ENCODE measurements at regions not wholly inside any gene's neighbourhood (a gene's known extent, or its start where the extent isn't known, plus 50 kb on each side); places are given as distances from the start of the nearest gene placed in this dataset.

GRCh38 chr9:119956111-119956510, 586.9 kb upstream of the BRINP1 start (continued):
- TF ChIP-seq ZSCAN30 (tag by site-specific recombination; IDR thresholded peaks at IDR 0.05) (no peak), KLF7 (tag by site-specific recombination; IDR thresholded peaks at IDR 0.05; ENCODE audit: borderline replicate concordance) (no peak), ZFP3 (tag by site-specific recombination; IDR thresholded peaks at IDR 0.05; ENCODE audit: low read depth) (no peak)
- TF ChIP-seq, protein P1, sequence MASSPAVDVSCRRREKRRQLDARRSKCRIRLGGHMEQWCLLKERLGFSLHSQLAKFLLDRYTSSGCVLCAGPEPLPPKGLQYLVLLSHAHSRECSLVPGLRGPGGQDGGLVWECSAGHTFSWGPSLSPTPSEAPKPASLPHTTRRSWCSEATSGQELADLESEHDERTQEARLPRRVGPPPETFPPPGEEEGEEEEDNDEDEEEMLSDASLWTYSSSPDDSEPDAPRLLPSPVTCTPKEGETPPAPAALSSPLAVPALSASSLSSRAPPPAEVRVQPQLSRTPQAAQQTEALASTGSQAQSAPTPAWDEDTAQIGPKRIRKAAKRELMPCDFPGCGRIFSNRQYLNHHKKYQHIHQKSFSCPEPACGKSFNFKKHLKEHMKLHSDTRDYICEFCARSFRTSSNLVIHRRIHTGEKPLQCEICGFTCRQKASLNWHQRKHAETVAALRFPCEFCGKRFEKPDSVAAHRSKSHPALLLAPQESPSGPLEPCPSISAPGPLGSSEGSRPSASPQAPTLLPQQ (tag by site-specific recombination; IDR thresholded peaks at IDR 0.05), result no peak

DNA sequence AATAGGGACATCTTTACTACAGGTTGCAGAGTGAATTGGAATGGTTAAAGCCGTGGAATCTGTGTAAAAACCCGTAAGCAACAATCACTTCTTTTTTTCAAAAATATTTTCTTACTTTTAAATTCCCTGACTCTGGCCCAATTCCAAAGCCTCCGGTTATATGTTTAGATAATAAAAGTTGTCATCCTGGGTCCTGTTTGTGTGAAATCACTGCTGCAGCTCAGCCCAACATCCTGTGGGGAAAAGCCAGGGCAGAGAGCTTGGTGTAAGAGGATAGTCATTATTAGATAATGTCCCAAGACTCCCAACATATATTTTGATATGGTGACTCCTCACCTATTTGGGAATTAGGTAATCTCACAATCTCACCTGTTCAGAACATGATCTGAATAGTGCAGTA, 586.0 kb upstream of the BRINP1 start:
- no peaks in the 10 kb centered on the region for H3K36me3 ChIP-seq (ENCODE audit: control insufficient read depth in 2 of 2, insufficient read depth in 1 of 2, low read length in 2 of 2)
- TF ChIP-seq ZNF76 (tag by site-specific recombination; IDR thresholded peaks at IDR 0.05; ENCODE audit: borderline replicate concordance, low read depth) (no peak), ZBTB20 (tag by site-specific recombination; IDR thresholded peaks at IDR 0.05) (no peak), BCL11B (tag by site-specific recombination; IDR thresholded peaks at IDR 0.05; ENCODE audit: low read depth) (no peak), ZNF23 (tag by site-specific recombination; IDR thresholded peaks at IDR 0.05; ENCODE audit: borderline replicate concordance) (no peak), ZNF280D (tag by site-specific recombination; IDR thresholded peaks at IDR 0.05) (no peak), ZNF558 (tag by site-specific recombination; IDR thresholded peaks at IDR 0.05) (no peak), ZNF416 (tag by site-specific recombination; IDR thresholded peaks at IDR 0.05) (no peak), KLF9 (tag by site-specific recombination; IDR thresholded peaks at IDR 0.05; ENCODE audit: low read depth) (no peak), BCL11A (tag by site-specific recombination; IDR thresholded peaks at IDR 0.05; ENCODE audit: low read depth) (no peak), ZNF629 (tag by site-specific recombination; IDR thresholded peaks at IDR 0.05) (no peak), IKZF3 (tag by site-specific recombination; IDR thresholded peaks at IDR 0.05) (no peak), ZNF311 (tag by site-specific recombination; IDR thresholded peaks at IDR 0.05; ENCODE audit: borderline replicate concordance) (no peak), WT1 (tag by site-specific recombination; IDR thresholded peaks at IDR 0.05) (no peak)
- TF ChIP-seq, protein P2, sequence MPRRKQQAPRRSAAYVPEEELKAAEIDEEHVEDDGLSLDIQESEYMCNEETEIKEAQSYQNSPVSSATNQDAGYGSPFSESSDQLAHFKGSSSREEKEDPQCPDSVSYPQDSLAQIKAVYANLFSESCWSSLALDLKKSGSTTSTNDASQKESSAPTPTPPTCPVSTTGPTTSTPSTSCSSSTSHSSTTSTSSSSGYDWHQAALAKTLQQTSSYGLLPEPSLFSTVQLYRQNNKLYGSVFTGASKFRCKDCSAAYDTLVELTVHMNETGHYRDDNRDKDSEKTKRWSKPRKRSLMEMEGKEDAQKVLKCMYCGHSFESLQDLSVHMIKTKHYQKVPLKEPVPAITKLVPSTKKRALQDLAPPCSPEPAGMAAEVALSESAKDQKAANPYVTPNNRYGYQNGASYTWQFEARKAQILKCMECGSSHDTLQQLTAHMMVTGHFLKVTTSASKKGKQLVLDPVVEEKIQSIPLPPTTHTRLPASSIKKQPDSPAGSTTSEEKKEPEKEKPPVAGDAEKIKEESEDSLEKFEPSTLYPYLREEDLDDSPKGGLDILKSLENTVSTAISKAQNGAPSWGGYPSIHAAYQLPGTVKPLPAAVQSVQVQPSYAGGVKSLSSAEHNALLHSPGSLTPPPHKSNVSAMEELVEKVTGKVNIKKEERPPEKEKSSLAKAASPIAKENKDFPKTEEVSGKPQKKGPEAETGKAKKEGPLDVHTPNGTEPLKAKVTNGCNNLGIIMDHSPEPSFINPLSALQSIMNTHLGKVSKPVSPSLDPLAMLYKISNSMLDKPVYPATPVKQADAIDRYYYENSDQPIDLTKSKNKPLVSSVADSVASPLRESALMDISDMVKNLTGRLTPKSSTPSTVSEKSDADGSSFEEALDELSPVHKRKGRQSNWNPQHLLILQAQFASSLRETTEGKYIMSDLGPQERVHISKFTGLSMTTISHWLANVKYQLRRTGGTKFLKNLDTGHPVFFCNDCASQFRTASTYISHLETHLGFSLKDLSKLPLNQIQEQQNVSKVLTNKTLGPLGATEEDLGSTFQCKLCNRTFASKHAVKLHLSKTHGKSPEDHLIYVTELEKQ (tag by site-specific recombination; IDR thresholded peaks at IDR 0.05; ENCODE audit: borderline replicate concordance), result no peak
- TF ChIP-seq, protein P3, sequence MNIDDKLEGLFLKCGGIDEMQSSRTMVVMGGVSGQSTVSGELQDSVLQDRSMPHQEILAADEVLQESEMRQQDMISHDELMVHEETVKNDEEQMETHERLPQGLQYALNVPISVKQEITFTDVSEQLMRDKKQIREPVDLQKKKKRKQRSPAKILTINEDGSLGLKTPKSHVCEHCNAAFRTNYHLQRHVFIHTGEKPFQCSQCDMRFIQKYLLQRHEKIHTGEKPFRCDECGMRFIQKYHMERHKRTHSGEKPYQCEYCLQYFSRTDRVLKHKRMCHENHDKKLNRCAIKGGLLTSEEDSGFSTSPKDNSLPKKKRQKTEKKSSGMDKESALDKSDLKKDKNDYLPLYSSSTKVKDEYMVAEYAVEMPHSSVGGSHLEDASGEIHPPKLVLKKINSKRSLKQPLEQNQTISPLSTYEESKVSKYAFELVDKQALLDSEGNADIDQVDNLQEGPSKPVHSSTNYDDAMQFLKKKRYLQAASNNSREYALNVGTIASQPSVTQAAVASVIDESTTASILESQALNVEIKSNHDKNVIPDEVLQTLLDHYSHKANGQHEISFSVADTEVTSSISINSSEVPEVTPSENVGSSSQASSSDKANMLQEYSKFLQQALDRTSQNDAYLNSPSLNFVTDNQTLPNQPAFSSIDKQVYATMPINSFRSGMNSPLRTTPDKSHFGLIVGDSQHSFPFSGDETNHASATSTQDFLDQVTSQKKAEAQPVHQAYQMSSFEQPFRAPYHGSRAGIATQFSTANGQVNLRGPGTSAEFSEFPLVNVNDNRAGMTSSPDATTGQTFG (tag by site-specific recombination; IDR thresholded peaks at IDR 0.05; ENCODE audit: borderline replicate concordance), result no peak
- TF ChIP-seq, protein P4, sequence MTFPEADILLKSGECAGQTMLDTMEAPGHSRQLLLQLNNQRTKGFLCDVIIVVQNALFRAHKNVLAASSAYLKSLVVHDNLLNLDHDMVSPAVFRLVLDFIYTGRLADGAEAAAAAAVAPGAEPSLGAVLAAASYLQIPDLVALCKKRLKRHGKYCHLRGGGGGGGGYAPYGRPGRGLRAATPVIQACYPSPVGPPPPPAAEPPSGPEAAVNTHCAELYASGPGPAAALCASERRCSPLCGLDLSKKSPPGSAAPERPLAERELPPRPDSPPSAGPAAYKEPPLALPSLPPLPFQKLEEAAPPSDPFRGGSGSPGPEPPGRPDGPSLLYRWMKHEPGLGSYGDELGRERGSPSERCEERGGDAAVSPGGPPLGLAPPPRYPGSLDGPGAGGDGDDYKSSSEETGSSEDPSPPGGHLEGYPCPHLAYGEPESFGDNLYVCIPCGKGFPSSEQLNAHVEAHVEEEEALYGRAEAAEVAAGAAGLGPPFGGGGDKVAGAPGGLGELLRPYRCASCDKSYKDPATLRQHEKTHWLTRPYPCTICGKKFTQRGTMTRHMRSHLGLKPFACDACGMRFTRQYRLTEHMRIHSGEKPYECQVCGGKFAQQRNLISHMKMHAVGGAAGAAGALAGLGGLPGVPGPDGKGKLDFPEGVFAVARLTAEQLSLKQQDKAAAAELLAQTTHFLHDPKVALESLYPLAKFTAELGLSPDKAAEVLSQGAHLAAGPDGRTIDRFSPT (tag by site-specific recombination; IDR thresholded peaks at IDR 0.05), result no peak
- no peaks in the 10 kb centered on the region for H3K4me1 ChIP-seq (ENCODE audit: control insufficient read depth, insufficient read depth, low read length)
- ChIA-PET CTCF (interaction anchor here (1.6 kb wide), 1 partner anchor 14 kb away, joined by 4 read pairs; no protein-coding TSS in a partner anchor), POLR2A (no interaction called here)
- no peak overlapping the region for H3K27ac ChIP-seq (ENCODE audit: extremely low read depth, low read depth, low read length)
- H3K4me3 ChIP-seq (ENCODE audit: low read depth, low read length), result no peak overlapping the region
- no peaks in the 10 kb centered on the region for H3K9me3 ChIP-seq (ENCODE audit: control insufficient read depth, insufficient read depth, low read depth, low read length)

Data from HEK293 (cell line).